OCI-LY1 (cell line): ENCODE measurements at regions not wholly inside any gene's neighbourhood (a gene's known extent, or its start where the extent isn't known, plus 50 kb on each side); places are given as distances from the start of the nearest gene placed in this dataset.

Source experiments
- EZH2 ChIP-seq: fragments of 200-600 bp; sonication (generic), shearing (Covaris generic); IDR thresholded peaks from 2 replicates; pipeline ENCODE4 v1.8.0; 2017; ENCODE audit warnings: borderline replicate concordance, mixed run types, mild to moderate bottlenecking, antibody characterized with exemption, low read length, moderate library complexity, mixed read lengths
- TF ChIP-seq, protein P1 (sequence below): fragments of 200-600 bp; sonication (generic), shearing (Covaris generic); IDR thresholded peaks from 2 replicates; pipeline ENCODE4 v1.5.1; 2017; ENCODE audit warnings: mild to moderate bottlenecking, antibody characterized with exemption, low read length, moderate library complexity, mixed read lengths

DNA sequence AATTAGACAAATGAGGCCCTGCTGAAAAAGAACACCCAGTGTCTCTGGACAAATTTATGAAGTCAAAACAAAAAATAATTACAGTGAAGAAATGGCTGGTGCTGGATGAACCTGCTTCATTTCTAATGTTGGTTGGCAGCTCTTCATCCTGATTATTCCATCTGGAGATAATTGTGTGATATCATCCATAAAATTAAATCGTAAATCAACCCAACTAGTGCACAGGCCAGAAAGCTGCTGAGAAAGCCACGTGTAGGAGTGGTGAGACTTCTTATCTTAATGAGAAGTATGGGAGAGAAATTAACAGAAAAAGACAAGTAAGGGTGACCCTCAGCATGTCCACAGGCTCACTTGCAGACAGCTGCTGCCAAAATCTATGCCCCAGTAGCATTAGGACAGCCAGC is 465.2 kb upstream of the TGFBR2 start:
- TF ChIP-seq, protein P1, sequence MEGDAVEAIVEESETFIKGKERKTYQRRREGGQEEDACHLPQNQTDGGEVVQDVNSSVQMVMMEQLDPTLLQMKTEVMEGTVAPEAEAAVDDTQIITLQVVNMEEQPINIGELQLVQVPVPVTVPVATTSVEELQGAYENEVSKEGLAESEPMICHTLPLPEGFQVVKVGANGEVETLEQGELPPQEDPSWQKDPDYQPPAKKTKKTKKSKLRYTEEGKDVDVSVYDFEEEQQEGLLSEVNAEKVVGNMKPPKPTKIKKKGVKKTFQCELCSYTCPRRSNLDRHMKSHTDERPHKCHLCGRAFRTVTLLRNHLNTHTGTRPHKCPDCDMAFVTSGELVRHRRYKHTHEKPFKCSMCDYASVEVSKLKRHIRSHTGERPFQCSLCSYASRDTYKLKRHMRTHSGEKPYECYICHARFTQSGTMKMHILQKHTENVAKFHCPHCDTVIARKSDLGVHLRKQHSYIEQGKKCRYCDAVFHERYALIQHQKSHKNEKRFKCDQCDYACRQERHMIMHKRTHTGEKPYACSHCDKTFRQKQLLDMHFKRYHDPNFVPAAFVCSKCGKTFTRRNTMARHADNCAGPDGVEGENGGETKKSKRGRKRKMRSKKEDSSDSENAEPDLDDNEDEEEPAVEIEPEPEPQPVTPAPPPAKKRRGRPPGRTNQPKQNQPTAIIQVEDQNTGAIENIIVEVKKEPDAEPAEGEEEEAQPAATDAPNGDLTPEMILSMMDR, result no peak
- no peak for TF ChIP-seq EZH2
